ENCODE measurements at regions not wholly inside any gene's neighbourhood (a gene's known extent, or its start where the extent isn't known, plus 50 kb on each side); places are given as distances from the start of the nearest gene placed in this dataset.
"Not testable (repeated sequence)": the region's sequence is repeated elsewhere in the genome, so short reads cannot be mapped to it uniquely, and the experiment has no call there.

DNA sequence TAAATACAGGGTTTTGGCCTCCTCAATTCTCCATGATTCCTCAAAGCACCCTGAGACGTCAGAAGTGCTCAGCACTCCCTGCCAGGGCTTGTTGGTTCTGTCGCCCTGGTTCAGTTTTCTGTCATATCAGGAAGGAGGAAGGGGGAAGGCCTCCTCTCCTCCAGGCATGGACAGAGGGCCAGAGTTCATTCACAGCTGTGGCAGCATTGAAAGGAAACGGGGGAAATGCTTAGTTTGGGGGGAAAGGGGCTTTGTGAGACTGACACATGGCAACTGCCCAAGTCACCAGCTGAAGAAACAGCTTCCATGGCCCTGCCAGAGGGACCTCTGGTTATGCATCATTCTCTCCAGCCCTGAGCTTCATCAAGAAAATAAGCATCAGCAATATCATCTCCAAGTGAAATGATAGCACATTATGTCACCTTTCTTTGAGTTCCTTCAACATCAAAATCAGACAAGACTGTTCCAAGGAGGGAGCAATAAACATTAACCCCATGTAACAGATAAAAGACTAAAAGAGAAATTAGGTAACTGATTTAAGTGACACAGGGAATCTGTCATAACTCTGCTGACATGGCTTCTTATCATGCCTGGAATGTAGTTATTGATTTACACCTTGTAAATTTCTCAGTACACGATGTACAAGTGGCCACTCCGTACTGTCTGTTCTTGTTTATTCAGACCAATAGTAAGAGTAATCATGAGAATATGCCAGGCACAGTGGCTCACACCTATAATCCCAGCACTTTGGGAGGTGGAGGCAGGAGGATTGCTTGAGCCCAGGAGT is 103.2 kb upstream of the SLC25A33 start:
- no peaks in the 10 kb centered on the region for H3K4me1 Mint-ChIP-seq (ENCODE audit: low read depth)
- no peak overlapping the region for H3K27ac Mint-ChIP-seq
- peaks cover 24% of the 10 kb centered on the region for H3K27me3 Mint-ChIP-seq (ENCODE audit: low read depth)
- no peak overlapping the region for H3K4me3 Mint-ChIP-seq
- no peak for DNase-seq (ENCODE audit: low spot score)
- no peaks in the 10 kb centered on the region for H3K9me3 Mint-ChIP-seq
- no peaks in the 10 kb centered on the region for H3K36me3 Mint-ChIP-seq (ENCODE audit: low read depth)

DNA sequence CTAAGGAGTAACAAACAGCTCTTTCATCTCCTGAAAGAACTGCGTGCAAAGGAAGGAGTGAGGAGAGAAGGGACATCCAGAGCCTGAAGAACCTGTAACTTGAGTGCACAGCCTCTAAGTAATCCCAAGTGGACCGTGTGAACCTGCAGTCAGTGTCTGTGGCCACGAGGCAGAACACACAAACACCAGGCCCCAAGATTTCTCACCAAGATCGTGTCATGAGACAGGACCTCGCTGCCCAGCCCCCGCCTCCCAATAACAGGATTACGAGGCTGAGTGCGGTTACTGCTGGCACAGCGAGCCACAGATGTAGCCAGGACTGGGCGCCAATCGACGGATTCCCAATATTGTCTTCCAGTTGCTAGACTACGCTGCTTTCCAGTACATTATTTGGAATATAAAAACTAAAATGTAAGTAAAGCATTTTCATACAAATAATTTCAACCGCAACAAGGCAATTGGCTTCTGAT is 101.3 kb upstream of the SLC25A33 start:
- H3K4me3 Mint-ChIP-seq: no peak overlapping the region
- DNase-seq (ENCODE audit: low spot score): no peak
- H3K27me3 Mint-ChIP-seq (ENCODE audit: low read depth): peaks cover 23% of the 10 kb centered on the region
- H3K9me3 Mint-ChIP-seq: no peaks in the 10 kb centered on the region
- H3K4me1 Mint-ChIP-seq (ENCODE audit: low read depth): no peaks in the 10 kb centered on the region
- H3K36me3 Mint-ChIP-seq (ENCODE audit: low read depth): no peaks in the 10 kb centered on the region
- no peak overlapping the region for H3K27ac Mint-ChIP-seq

DNA sequence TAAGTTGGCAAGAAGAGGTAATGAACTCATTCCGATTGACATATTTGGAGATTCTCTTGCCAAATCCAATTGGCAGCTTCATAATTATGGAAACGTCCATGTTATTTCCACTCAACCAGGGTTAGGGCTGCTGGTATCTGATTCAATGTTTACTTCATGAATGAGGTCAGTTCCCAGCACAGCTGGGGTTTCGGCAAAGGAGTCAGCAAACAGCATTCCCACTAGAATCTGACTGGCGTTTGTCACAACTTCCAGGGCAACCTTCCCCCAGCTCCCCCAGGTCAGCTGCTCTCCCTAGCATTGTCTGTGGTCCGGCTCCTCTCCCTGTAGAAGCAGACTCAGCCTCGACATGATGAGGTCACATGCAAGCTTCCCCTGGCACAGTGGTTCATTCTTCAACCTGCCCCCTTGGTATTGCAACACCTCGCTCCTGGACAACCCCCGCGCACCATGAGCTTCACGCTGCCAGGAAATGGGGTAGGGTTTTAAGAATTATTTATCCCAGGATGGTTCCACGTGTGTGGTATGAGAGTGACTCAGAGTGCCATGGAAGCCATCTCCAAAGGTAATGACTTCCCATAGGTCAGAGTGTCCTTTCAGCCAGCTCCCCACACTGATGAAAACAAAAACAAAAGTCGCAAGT is 100.7 kb upstream of the SLC25A33 start:
- no peak overlapping the region for H3K4me3 Mint-ChIP-seq
- no peaks in the 10 kb centered on the region for H3K9me3 Mint-ChIP-seq
- H3K4me1 Mint-ChIP-seq (ENCODE audit: low read depth): no peaks in the 10 kb centered on the region
- no peak for DNase-seq (ENCODE audit: low spot score)
- H3K27ac Mint-ChIP-seq: no peak overlapping the region
- no peaks in the 10 kb centered on the region for H3K36me3 Mint-ChIP-seq (ENCODE audit: low read depth)
- peaks cover 21% of the 10 kb centered on the region for H3K27me3 Mint-ChIP-seq (ENCODE audit: low read depth)

DNA sequence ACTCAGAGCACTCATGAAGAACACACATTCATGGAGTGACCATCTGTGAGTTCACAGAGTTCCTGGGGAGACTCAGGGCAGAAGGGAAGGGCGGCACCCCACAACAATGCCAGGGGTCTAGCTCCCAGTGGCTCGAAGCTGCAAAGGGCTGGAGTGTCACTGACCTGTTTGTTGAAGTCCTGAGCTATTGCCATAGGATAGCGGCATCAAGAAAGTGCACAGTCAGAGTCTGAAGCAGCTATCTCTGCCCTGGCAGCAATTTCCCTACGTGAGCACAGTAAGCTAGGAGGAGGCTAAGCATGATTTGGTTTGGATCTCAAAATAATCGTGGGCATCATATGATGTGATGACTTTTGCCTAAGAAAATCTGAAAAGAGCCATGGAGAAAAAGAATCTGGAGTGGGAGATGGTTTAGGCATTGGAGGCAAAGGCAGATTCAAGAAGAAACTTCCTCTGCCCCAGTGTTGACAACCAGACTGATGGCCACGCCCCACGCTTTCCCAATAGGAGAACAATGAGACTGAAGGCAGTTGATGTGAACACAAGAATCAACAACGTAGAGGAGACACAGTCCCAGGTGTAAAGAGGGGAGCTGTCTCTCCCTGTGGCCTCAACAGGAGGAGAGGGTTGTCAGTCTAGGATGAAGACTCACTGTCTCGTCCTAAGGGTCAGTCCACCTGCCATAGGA is 100.0 kb upstream of the SLC25A33 start:
- no peaks in the 10 kb centered on the region for H3K9me3 Mint-ChIP-seq
- H3K36me3 Mint-ChIP-seq (ENCODE audit: low read depth): no peaks in the 10 kb centered on the region
- DNase-seq (ENCODE audit: low spot score): no peak
- H3K4me3 Mint-ChIP-seq: no peak overlapping the region
- peaks cover 23% of the 10 kb centered on the region for H3K27me3 Mint-ChIP-seq (ENCODE audit: low read depth)
- H3K27ac Mint-ChIP-seq: no peak overlapping the region
- H3K4me1 Mint-ChIP-seq (ENCODE audit: low read depth): no peaks in the 10 kb centered on the region

DNA sequence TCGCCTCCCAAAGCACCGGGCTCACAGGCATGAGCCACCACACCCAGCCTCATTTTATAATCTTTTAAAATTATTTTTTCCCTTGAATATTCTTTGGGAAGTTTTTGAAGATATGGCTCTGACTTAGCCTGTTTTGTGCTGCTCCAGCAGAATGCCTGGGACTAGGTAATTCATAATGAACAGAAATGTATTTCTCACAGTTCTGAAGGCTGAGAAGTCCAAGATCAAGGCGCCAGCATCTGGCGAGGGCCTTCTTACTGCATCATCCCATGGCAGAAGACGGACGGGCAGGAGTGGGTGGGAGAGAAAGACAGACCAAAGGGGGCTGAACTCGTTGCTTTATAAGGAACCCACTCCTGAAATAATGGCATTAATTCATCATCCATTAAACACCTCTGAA is 99.0 kb upstream of the SLC25A33 start:
- Mint-ChIP-seq H3K36me3 (ENCODE audit: low read depth) (no peaks in the 10 kb centered on the region), H3K4me3 (no peak overlapping the region), H3K27me3 (ENCODE audit: low read depth) (peaks cover 25% of the 10 kb centered on the region), H3K27ac (no peak overlapping the region), H3K4me1 (ENCODE audit: low read depth) (no peaks in the 10 kb centered on the region), H3K9me3 (no peaks in the 10 kb centered on the region)
- DNase-seq (ENCODE audit: low spot score): no peak

DNA sequence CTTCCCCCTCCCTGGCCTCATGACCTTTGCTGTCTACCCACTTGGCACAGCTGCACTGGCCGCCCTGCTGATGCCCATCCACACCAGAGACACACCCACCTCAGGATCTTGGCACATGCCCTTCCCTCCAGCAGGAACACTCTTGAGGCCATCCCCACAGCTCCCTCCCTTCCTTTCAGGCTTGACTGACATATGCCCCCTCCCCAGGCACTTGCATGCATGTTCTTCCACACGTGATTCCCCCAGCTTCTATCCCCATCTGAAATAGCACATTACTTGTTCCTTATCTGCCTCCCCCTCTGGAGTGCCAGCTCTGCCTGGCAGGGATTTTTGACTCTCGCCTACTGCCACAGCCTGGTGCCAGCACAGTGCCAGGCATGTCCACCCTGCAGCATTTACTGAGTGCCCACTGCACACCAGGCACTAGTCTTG is 98.5 kb upstream of the SLC25A33 start:
- Mint-ChIP-seq H3K27me3 (ENCODE audit: low read depth) (peaks cover 25% of the 10 kb centered on the region), H3K9me3 (no peaks in the 10 kb centered on the region), H3K27ac (no peak overlapping the region), H3K4me1 (ENCODE audit: low read depth) (no peaks in the 10 kb centered on the region), H3K36me3 (ENCODE audit: low read depth) (no peaks in the 10 kb centered on the region), H3K4me3 (no peak overlapping the region)
- DNase-seq (ENCODE audit: low spot score): no peak

DNA sequence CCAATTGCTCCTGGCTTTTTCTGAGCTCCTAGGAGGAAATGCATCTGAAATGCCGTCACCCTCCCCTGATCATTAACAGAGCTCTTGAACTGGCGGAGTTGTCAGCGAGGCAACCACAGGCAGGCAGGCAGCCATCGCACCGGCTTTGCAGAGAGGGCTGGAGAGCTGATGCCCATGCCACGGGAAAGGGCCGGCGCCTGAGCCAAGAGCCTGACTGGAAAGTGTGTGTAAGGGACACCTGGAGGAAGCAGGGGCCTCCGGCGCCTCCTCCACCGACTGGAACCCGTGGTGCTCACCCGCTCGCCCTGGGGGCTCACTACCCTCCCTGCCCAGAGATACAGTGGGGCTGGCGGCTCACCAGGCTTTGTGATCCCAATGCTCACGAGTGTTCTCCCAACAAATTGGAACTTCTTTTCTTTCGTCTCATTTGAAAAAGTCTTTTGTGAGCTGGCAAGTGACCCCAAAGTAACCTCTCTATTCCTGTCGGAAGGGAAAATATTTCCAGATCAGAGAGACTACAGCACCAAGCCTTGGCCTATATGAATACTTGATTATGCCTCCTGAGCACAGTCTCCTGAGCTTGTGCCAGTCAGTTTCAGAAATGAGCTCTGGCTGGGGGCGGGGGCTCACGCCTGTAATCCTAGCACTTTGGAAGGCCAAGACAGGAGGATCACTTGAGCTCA is 97.7 kb upstream of the SLC25A33 start:
- no peak overlapping the region for H3K4me3 Mint-ChIP-seq
- no peaks in the 10 kb centered on the region for H3K36me3 Mint-ChIP-seq (ENCODE audit: low read depth)
- peaks cover 25% of the 10 kb centered on the region for H3K27me3 Mint-ChIP-seq (ENCODE audit: low read depth)
- no peaks in the 10 kb centered on the region for H3K4me1 Mint-ChIP-seq (ENCODE audit: low read depth)
- no peaks in the 10 kb centered on the region for H3K9me3 Mint-ChIP-seq
- no peak for DNase-seq (ENCODE audit: low spot score)
- no peak overlapping the region for H3K27ac Mint-ChIP-seq

DNA sequence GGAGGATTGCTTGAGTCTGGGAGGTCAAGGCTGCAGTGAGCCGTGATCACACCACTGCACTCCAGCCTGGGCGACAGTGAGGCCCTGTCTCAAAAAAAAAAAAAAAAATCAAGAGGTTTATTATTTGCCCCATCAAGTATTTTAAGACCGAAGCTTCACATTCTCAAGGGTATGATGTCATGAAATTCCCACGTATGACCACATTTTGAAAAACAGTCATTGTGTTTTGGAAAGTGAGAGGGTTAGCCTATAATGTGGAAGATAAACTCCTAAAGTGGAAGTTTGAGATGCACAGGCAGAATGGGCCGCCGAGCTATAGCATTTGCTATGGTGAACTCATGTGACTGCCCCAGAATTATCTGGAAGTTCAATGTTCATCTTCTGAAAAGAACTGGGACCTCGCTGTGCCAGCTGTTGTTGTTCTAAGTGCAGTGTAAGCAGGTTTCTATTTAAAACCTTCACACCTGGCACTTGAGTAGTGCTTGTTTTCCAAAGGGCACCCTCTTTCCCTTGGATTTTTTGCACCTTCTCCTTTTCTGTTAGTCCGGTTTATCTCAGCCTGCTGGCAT is 96.9 kb upstream of the SLC25A33 start:
- peaks cover 24% of the 10 kb centered on the region for H3K27me3 Mint-ChIP-seq (ENCODE audit: low read depth)
- no peak overlapping the region for H3K4me3 Mint-ChIP-seq
- H3K9me3 Mint-ChIP-seq: no peaks in the 10 kb centered on the region
- H3K27ac Mint-ChIP-seq: no peak overlapping the region
- DNase-seq (ENCODE audit: low spot score): no peak
- no peaks in the 10 kb centered on the region for H3K4me1 Mint-ChIP-seq (ENCODE audit: low read depth)
- no peaks in the 10 kb centered on the region for H3K36me3 Mint-ChIP-seq (ENCODE audit: low read depth)

DNA sequence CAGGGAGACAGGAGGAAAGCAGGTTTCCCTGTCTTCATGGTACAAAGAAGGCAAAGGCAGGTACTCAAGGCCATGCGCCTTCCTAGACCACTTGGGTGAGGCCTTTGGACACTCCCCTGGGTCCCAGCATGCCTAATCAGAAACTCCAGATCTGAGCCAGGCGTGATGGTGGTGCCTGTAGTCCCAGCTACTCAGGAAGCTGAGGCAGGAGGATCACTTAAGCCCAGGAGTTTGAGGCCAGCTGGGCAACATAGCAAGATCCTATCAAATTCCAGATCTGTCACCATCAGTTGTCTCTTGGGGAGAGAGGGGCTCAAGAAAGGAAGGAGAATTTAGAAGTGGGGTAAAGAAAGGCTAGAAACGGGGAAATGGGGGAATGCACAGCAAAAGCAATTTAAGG is 96.3 kb upstream of the SLC25A33 start:
- H3K4me3 Mint-ChIP-seq: no peak overlapping the region
- DNase-seq (ENCODE audit: low spot score): no peak
- H3K4me1 Mint-ChIP-seq (ENCODE audit: low read depth): no peaks in the 10 kb centered on the region
- H3K9me3 Mint-ChIP-seq: no peaks in the 10 kb centered on the region
- no peaks in the 10 kb centered on the region for H3K36me3 Mint-ChIP-seq (ENCODE audit: low read depth)
- no peak overlapping the region for H3K27ac Mint-ChIP-seq
- peaks cover 24% of the 10 kb centered on the region for H3K27me3 Mint-ChIP-seq (ENCODE audit: low read depth)

DNA sequence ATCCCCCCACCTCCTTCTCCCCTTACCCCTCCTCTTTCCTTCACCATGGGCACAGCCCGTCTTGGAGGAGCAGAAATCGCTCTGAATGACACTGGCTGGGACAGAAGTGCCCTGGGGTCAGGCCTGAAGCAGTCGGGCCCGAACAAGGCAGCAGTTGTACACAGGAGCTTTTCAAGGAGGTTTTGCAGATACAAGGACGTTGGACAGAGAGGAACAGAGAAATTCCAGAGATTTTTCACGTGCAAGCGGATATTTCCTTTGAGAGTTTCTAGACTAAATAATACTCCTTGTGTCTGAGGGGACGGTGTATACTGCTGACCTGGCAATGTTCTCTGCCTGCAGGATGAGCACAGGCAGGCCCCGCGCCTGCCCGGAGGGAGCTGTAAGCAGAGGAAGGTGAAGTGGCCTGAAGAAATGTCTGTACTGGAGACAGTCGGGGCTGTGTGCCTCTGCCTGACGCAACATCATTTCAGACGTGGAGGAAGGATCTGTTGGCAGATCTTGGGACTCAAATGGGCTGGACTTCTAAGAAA is 95.3 kb upstream of the SLC25A33 start:
- H3K9me3 Mint-ChIP-seq: no peaks in the 10 kb centered on the region
- no peaks in the 10 kb centered on the region for H3K36me3 Mint-ChIP-seq (ENCODE audit: low read depth)
- H3K4me1 Mint-ChIP-seq (ENCODE audit: low read depth): no peaks in the 10 kb centered on the region
- H3K27me3 Mint-ChIP-seq (ENCODE audit: low read depth): peaks cover 21% of the 10 kb centered on the region
- DNase-seq (ENCODE audit: low spot score): no peak
- H3K27ac Mint-ChIP-seq: no peak overlapping the region
- H3K4me3 Mint-ChIP-seq: no peak overlapping the region

DNA sequence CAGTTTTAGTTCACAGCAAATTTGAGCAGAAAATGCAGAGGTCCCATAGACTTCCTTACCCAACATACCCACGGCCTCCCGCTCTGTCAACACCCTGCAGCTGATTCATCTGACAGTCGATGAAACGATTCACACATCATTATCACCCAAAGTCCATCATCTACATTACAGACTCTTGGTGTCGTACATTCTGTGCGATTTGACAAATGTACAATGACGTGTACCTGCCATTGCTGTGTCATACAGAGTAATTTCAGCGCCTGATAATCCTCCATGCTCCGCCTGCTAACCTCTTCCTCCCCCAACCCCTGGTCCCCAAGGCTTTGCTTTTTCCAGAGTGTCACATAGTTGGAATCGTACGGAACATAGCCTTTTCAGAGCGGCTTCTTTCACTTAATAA is 94.7 kb upstream of the SLC25A33 start:
- Mint-ChIP-seq H3K36me3 (ENCODE audit: low read depth) (no peaks in the 10 kb centered on the region), H3K27ac (no peak overlapping the region), H3K27me3 (ENCODE audit: low read depth) (peaks cover 16% of the 10 kb centered on the region), H3K9me3 (no peaks in the 10 kb centered on the region), H3K4me1 (ENCODE audit: low read depth) (no peaks in the 10 kb centered on the region), H3K4me3 (no peak overlapping the region)
- no peak for DNase-seq (ENCODE audit: low spot score)

DNA sequence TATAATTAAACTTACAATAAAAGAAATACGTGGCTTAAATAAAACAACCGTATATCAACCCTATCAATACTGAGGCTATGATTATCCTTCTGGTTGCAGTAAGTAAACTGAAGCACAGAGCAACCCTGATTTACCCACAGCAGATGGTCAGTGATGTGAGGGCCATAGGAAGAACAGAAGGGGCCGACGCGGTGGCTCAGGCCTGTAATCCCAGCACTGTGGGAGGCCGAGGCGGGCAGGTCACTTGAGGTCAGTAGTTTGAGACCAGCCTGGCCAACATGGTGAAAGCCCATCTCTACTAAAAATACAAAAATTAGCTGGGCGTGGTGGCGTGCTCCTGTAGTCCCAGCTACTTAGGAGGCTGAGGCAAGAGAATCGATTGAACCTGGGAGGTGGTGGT is 94.2 kb upstream of the SLC25A33 start:
- not testable (repeated sequence) for H3K9me3 Mint-ChIP-seq

DNA sequence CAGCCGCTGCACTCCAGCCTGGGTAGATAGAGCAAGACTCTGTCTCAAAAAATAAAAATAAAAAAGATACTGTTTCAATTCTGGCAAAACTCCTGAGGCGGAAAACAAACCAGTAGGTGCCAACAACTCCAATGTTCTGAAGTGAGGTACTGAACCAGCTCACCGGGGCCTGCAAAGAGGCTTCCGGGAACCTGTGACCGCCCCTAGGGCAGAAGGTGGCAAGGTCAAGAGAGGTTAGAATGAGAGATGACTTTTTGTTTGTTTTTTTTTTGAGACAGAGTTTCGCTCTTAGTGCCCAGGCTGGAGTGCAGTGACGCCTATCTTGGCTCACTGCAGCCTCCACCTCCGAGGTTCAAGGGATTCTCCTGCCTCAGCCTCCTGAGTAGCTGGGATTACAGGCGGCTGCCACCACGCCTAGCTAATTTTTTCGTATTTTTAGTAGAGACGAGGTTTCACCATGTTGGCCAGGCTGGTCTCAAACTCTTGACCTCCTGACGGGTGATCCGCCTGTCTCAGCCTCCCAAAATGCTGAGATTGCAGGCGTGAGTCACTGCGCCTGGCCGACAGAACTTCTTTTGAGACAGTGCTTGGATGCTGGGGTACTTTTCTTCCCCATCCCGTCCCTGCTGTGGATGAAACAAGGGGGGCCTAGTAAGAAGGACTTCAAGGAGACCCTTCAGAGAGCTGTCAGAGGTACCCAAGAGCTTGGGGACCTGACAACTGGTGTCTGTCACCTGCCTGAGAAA is 91.9 kb upstream of the SLC25A33 start:
- DNase-seq (ENCODE audit: low spot score): no peak
- H3K27ac Mint-ChIP-seq: no peak overlapping the region
- H3K27me3 Mint-ChIP-seq (ENCODE audit: low read depth): peaks cover 12% of the 10 kb centered on the region
- H3K4me1 Mint-ChIP-seq (ENCODE audit: low read depth): no peaks in the 10 kb centered on the region
- H3K36me3 Mint-ChIP-seq (ENCODE audit: low read depth): no peaks in the 10 kb centered on the region
- no peak overlapping the region for H3K4me3 Mint-ChIP-seq
- H3K9me3 Mint-ChIP-seq: no peaks in the 10 kb centered on the region

More for the DNA sequence above, 94.2 kb upstream of the SLC25A33 start:
- H3K4me1 Mint-ChIP-seq (ENCODE audit: low read depth); DNase-seq (ENCODE audit: low spot score); H3K4me3 Mint-ChIP-seq; H3K36me3 Mint-ChIP-seq (ENCODE audit: low read depth); H3K27ac Mint-ChIP-seq: not testable (repeated sequence)
- H3K27me3 Mint-ChIP-seq (ENCODE audit: low read depth): peaks cover 13% of the 10 kb centered on the region
